ENCODE measurements at regions not wholly inside any gene's neighbourhood (a gene's known extent, or its start where the extent isn't known, plus 50 kb on each side); places are given as distances from the start of the nearest gene placed in this dataset.

DNA sequence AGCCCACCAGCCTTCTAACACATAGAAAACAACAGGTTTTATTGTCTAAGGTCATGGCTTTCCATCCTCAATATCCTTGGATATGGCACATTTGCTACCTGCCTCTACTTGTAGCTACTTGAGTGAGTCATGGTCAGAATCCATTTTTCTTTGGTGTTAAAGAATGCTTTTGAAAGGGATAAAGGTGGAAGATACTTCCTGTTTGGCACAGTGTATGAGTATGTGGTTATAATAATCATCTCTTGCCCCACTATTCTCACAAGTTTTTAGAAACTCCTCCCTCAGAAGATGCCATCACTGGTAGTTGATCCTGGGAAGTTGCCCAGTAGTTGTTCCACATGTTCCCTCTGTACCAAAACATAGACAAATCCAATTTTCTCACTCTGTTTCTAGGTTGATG is 508.6 kb upstream of the IL12A start:
- TF ChIP-seq POLR2A (IDR thresholded peaks at IDR 0.05; ENCODE audit: low read depth, low read length) (no peak), TAF1 (IDR thresholded peaks at IDR 0.05; ENCODE audit: borderline replicate concordance, low read depth, low read length) (no peak), POLR2AphosphoS5 (IDR thresholded peaks at IDR 0.05; ENCODE audit: low read depth, low read length) (no peak)

Measured in GM12892 (cell line).